IMR-90 (cell line): ENCODE measurements at regions not wholly inside any gene's neighbourhood (a gene's known extent, or its start where the extent isn't known, plus 50 kb on each side); places are given as distances from the start of the nearest gene placed in this dataset.

ENCODE experiments used
- ATAC-seq: fragments of 200-7000 bp; cut with Tn5 transposase; 2 replicates; pipeline ENCODE4 v1.9.1; 2020; ENCODE audit warnings: low read depth, mild to moderate bottlenecking, moderate library complexity
- BruUV-seq: library from RNA; stranded (reverse); fragments of 400-500 nt; replicated peaks from 2 replicates; lab custom pipeline; 2021; lab: Mats Ljungman, UMichigan
- CTCF ChIA-PET: fragments of 300-600 bp; formaldehyde crosslinking; extraction: SDS; loops from one replicate; lab custom pipeline; 2021; ENCODE audit warnings: antibody characterized with exemption; lab: Yijun Ruan, JAX
- POLR2A ChIA-PET: fragments of 300-600 bp; sonication (Branson Sonifier 250); formaldehyde crosslinking; loops from one replicate; lab custom pipeline; 2022; ENCODE audit warnings: antibody characterized with exemption; ENCODE audit not compliant: unreplicated experiment; lab: Charles Lee
- DNase-seq: peaks from one replicate; pipeline ENCODE4 v3.0.0; 2013
- H2AFZ ChIP-seq: replicated peaks from 2 replicates; pipeline ENCODE3; 2013; ENCODE audit warnings: low read length, mild to moderate bottlenecking; ENCODE audit not compliant: poor library complexity
- H2AK5ac ChIP-seq: 2 replicates; pipeline ENCODE4 v1.6.1; 2013; ENCODE audit warnings: low read depth, low read length, inconsistent platforms
- H2AK9ac ChIP-seq: replicated peaks from 2 replicates; pipeline ENCODE3; 2013; ENCODE audit warnings: mild to moderate bottlenecking, low read depth, low read length, moderate library complexity; ENCODE audit not compliant: poor library complexity
- H2BK120ac ChIP-seq: 2 replicates; pipeline ENCODE4 v1.6.1; 2013; ENCODE audit warnings: low read depth, low read length, inconsistent platforms
- H2BK15ac ChIP-seq: 3 replicates; pipeline ENCODE4 v1.6.1; 2013; ENCODE audit warnings: low read depth, low read length, inconsistent platforms
- H2BK20ac ChIP-seq: 2 replicates; pipeline ENCODE4 v1.6.1; 2013; ENCODE audit warnings: low read depth, mild to moderate bottlenecking, inconsistent platforms, low read length, moderate library complexity
- H2BK5ac ChIP-seq: 2 replicates; pipeline ENCODE4 v1.6.1; 2013; ENCODE audit warnings: mild to moderate bottlenecking, low read depth, low read length, inconsistent platforms; ENCODE audit not compliant: poor library complexity, severe bottlenecking
- H3K14ac ChIP-seq: replicated peaks from 2 replicates; pipeline ENCODE4 v1.6.1; 2013; ENCODE audit warnings: low read depth, low read length, inconsistent platforms
- H3K18ac ChIP-seq: 2 replicates; pipeline ENCODE4 v1.6.1; 2013; ENCODE audit warnings: low read depth, low read length, control low read depth
- H3K23ac ChIP-seq: 2 replicates; pipeline ENCODE4 v1.6.1; 2013; ENCODE audit warnings: low read depth, low read length, inconsistent platforms
- H3K27ac ChIP-seq: 2 replicates; pipeline ENCODE4 v1.5.1; 2013; ENCODE audit warnings: mild to moderate bottlenecking, control low read depth, low read length; ENCODE audit not compliant: insufficient read depth
- H3K27me3 ChIP-seq: 2 replicates; pipeline ENCODE4 v1.6.1; 2013; ENCODE audit warnings: low read length; ENCODE audit not compliant: control insufficient read depth, insufficient read depth
- H3K36me3 ChIP-seq: 2 replicates; pipeline ENCODE4 v1.6.1; 2013; ENCODE audit warnings: low read length, mixed read lengths; ENCODE audit not compliant: control insufficient read depth, insufficient read depth
- H3K4ac ChIP-seq: 2 replicates; pipeline ENCODE4 v1.6.1; 2013; ENCODE audit warnings: low read depth, low read length, inconsistent platforms
- H3K4me1 ChIP-seq: 2 replicates; pipeline ENCODE4 v1.6.1; 2013; ENCODE audit warnings: low read length, mixed read lengths; ENCODE audit not compliant: control insufficient read depth, insufficient read depth
- H3K4me2 ChIP-seq: 2 replicates; pipeline ENCODE4 v1.6.1; 2013; ENCODE audit warnings: low read depth, mild to moderate bottlenecking, control low read depth, low read length, moderate library complexity
- H3K4me3 ChIP-seq: 2 replicates; pipeline ENCODE4 v1.5.1; 2013; ENCODE audit warnings: low read depth, mild to moderate bottlenecking, control low read depth, low read length, moderate library complexity; ENCODE audit not compliant: insufficient read depth
- H3K56ac ChIP-seq: 2 replicates; pipeline ENCODE4 v1.6.1; 2013; ENCODE audit warnings: low read length, inconsistent platforms; ENCODE audit not compliant: insufficient read depth; ENCODE audit errors: extremely low read depth
- H3K79me1 ChIP-seq, 2 experiments: 2 replicates each; pipeline ENCODE4 v1.6.1; 2013; ENCODE audit warnings: low read length in 2 of 2, inconsistent platforms in 1 of 2, low read depth in 1 of 2
- H3K9ac ChIP-seq: 2 replicates; pipeline ENCODE4 v1.6.1; 2013; ENCODE audit warnings: low read depth, low read length, control low read depth
- H3K9me1 ChIP-seq: 2 replicates; pipeline ENCODE4 v1.6.1; 2013; ENCODE audit warnings: low read length, inconsistent platforms; ENCODE audit not compliant: insufficient read depth
- H3K9me3 ChIP-seq: 2 replicates; pipeline ENCODE4 v1.6.1; 2013; ENCODE audit warnings: low read length; ENCODE audit not compliant: control insufficient read depth, insufficient read depth
- H4K20me1 ChIP-seq: 2 replicates; pipeline ENCODE4 v1.6.1; 2013; ENCODE audit warnings: low read length, inconsistent platforms; ENCODE audit not compliant: insufficient read depth
- H4K5ac ChIP-seq: 2 replicates; pipeline ENCODE4 v1.6.1; 2013; ENCODE audit warnings: mild to moderate bottlenecking, low read depth, low read length, control low read depth
- H4K8ac ChIP-seq, 2 experiments: 2 replicates each; pipeline ENCODE4 v1.6.1; 2013; ENCODE audit warnings: low read depth in 2 of 2, low read length in 2 of 2, control low read depth in 1 of 2, inconsistent platforms in 1 of 2
- H4K91ac ChIP-seq: 2 replicates; pipeline ENCODE4 v1.6.1; 2013; ENCODE audit warnings: low read depth, low read length, inconsistent platforms; ENCODE audit not compliant: insufficient read depth
- BHLHE40 ChIP-seq: fragments of 150-350 bp; IDR thresholded peaks from 2 replicates; pipeline ENCODE4 v1.6.1; 2016; ENCODE audit warnings: mild to moderate bottlenecking, low read depth, low read length
- CEBPB ChIP-seq: IDR thresholded peaks from 2 replicates; pipeline ENCODE4 v1.6.1; 2012; ENCODE audit warnings: low read depth, low read length, improper control_type of control experiment
- CHD1 ChIP-seq: IDR thresholded peaks from 2 replicates; pipeline ENCODE4 v1.6.1; 2012; ENCODE audit warnings: low read depth, low read length, improper control_type of control experiment
- FOS ChIP-seq: fragments of 150-350 bp; IDR thresholded peaks from 2 replicates; pipeline ENCODE4 v1.6.1; 2016; ENCODE audit warnings: low read depth, low read length
- MAFK ChIP-seq: IDR thresholded peaks from 2 replicates; pipeline ENCODE4 v1.6.1; 2012; ENCODE audit warnings: low read depth, low read length, improper control_type of control experiment
- MAZ ChIP-seq: IDR thresholded peaks from 2 replicates; pipeline ENCODE4 v1.6.1; 2012; ENCODE audit warnings: low read depth, mild to moderate bottlenecking, low read length, improper control_type of control experiment, moderate library complexity, borderline replicate concordance
- MXI1 ChIP-seq: IDR thresholded peaks from 2 replicates; pipeline ENCODE4 v1.6.1; 2012; ENCODE audit warnings: low read depth, mild to moderate bottlenecking, low read length, moderate library complexity, borderline replicate concordance
- NFE2L2 ChIP-seq: fragments of 150-350 bp; IDR thresholded peaks from 2 replicates; pipeline ENCODE4 v1.6.1; 2016; ENCODE audit warnings: low read depth, mild to moderate bottlenecking, low read length
- POLR2A ChIP-seq: IDR thresholded peaks from 2 replicates; pipeline ENCODE4 v1.6.1; 2012; ENCODE audit warnings: mild to moderate bottlenecking, low read depth, low read length
- RAD21 ChIP-seq: IDR thresholded peaks from 2 replicates; pipeline ENCODE4 v1.6.1; 2012; ENCODE audit warnings: low read length, improper control_type of control experiment
- RCOR1 ChIP-seq: IDR thresholded peaks from 2 replicates; pipeline ENCODE4 v1.6.1; 2012; ENCODE audit warnings: mild to moderate bottlenecking, low read length, improper control_type of control experiment; ENCODE audit not compliant: insufficient replicate concordance
- RFX5 ChIP-seq: IDR thresholded peaks from 2 replicates; pipeline ENCODE4 v1.8.0; 2012; ENCODE audit warnings: low read depth, mild to moderate bottlenecking, low read length, moderate library complexity
- SMC3 ChIP-seq: fragments of 150-350 bp; IDR thresholded peaks from 2 replicates; pipeline ENCODE4 v1.6.1; 2016; ENCODE audit warnings: low read depth, mild to moderate bottlenecking, antibody characterized with exemption, low read length, moderate library complexity
- WGBS, 2 experiments: methylation state at CpG; one replicate each; pipeline versions ENCODE4 v1.1.5 to v1.1.7; 2013; ENCODE audit warnings: missing lambda C conversion rate in 2 of 2; ENCODE audit not compliant: insufficient read length in 1 of 2; ENCODE audit errors: extremely low coverage in 2 of 2; 5-methylcytosine and 5-hydroxymethylcytosine counted together
- dilution Hi-C: fragments of 300-500 bp; cut with HindIII; formaldehyde crosslinking; loops from one replicate; pipeline ENCODE4 v1.14.3; 2018; ENCODE audit warnings: low sequenced_read_pairs; ENCODE audit not compliant: unreplicated experiment
- in situ Hi-C: fragments of 300-500 bp; cut with MboI; formaldehyde crosslinking; loops from 3 replicates; pipeline ENCODE4 v1.14.3; 2019; ENCODE audit warnings: low sequenced_read_pairs, inconsistent platforms, mixed read lengths
- intact Hi-C: fragments of 100-400 bp; cut with micrococcal nuclease; formaldehyde crosslinking; loops from 2 replicates; pipeline ENCODE4 v1.10.0; 2022
- TF ChIP-seq, protein P1 (sequence below): conservative IDR thresholded peaks from 2 replicates; pipeline ENCODE4 v1.5.1; 2012; ENCODE audit warnings: mild to moderate bottlenecking, low read depth, low read length, improper control_type of control experiment
- TF ChIP-seq, protein P2 (sequence below): fragments of 150-350 bp; IDR thresholded peaks from 2 replicates; pipeline ENCODE4 v1.6.1; 2017; ENCODE audit warnings: mild to moderate bottlenecking, antibody characterized with exemption, low read length, low read depth
- TF ChIP-seq, protein P3 (sequence below): fragments of 150-350 bp; IDR thresholded peaks from 2 replicates; pipeline ENCODE4 v1.6.1; 2016; ENCODE audit warnings: low read depth, mild to moderate bottlenecking, low read length, moderate library complexity, borderline replicate concordance

DNA sequence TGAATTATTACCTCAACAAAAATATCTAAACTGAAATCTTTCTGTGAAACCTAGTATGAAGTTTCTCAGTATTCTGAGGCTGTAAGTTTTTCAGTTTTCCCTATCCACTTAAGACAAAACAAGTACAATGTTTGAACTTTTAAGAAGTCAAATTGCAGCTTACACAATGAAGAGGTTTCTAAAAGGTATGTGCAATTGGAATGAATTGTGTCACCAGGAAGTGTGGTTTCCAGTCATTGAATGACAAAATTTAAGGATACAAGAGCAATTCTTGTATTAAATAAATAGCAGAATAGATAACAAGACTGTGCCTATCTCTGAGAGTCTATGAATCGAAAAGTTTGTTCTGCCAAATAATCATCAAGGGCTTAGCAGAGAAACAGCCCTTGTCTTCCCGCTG lies 207.3 kb downstream of the ANKRD50 start:
- Histone ChIP-seq H3K23ac (no peak overlapping the region), H3K79me1 (no peaks in the 10 kb centered on the region), H3K18ac (no peak overlapping the region), H2BK20ac (no peak overlapping the region), H3K4me2 (no peak overlapping the region), H3K4me1 (no peaks in the 10 kb centered on the region), H3K9me3 (no peaks in the 10 kb centered on the region), H3K27ac (no peak overlapping the region), H2AFZ (no peak overlapping the region), H3K14ac (no peak overlapping the region), H4K91ac (no peak overlapping the region), H3K27me3 (no peaks in the 10 kb centered on the region), H2AK5ac (no peak overlapping the region), H2BK120ac (no peak overlapping the region), H3K9me1 (no peaks in the 10 kb centered on the region), H3K9ac (no peak overlapping the region), H2BK15ac (no peak overlapping the region), H3K56ac (no peak overlapping the region), H2BK5ac (no peak overlapping the region), H2AK9ac (no peak overlapping the region), H3K4me3 (no peak overlapping the region), H3K4ac (no peak overlapping the region), H3K36me3 (no peaks in the 10 kb centered on the region), H4K8ac (no peak overlapping the region), H4K5ac (no peak overlapping the region), H4K20me1 (no peaks in the 10 kb centered on the region)
- DNase-seq = no peak
- no peak for ATAC-seq
- in situ Hi-C loops = no loop called here
- no CpG with 5 or more reads among the region's 2 CpGs for WGBS, 2 experiments
- POLR2A ChIA-PET = no interaction called here
- dilution Hi-C loops = no loop called here
- TF ChIP-seq, protein P1, sequence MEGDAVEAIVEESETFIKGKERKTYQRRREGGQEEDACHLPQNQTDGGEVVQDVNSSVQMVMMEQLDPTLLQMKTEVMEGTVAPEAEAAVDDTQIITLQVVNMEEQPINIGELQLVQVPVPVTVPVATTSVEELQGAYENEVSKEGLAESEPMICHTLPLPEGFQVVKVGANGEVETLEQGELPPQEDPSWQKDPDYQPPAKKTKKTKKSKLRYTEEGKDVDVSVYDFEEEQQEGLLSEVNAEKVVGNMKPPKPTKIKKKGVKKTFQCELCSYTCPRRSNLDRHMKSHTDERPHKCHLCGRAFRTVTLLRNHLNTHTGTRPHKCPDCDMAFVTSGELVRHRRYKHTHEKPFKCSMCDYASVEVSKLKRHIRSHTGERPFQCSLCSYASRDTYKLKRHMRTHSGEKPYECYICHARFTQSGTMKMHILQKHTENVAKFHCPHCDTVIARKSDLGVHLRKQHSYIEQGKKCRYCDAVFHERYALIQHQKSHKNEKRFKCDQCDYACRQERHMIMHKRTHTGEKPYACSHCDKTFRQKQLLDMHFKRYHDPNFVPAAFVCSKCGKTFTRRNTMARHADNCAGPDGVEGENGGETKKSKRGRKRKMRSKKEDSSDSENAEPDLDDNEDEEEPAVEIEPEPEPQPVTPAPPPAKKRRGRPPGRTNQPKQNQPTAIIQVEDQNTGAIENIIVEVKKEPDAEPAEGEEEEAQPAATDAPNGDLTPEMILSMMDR = no peak
- TF ChIP-seq POLR2A (no peak), FOS (no peak), SMC3 (no peak), RCOR1 (no peak), BHLHE40 (no peak), MXI1 (no peak), RFX5 (no peak), MAFK (no peak), CHD1 (no peak), RAD21 (no peak), CEBPB (no peak), NFE2L2 (no peak), MAZ (no peak)
- TF ChIP-seq, protein P2, sequence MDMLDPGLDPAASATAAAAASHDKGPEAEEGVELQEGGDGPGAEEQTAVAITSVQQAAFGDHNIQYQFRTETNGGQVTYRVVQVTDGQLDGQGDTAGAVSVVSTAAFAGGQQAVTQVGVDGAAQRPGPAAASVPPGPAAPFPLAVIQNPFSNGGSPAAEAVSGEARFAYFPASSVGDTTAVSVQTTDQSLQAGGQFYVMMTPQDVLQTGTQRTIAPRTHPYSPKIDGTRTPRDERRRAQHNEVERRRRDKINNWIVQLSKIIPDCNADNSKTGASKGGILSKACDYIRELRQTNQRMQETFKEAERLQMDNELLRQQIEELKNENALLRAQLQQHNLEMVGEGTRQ = no peak
- TF ChIP-seq, protein P3, sequence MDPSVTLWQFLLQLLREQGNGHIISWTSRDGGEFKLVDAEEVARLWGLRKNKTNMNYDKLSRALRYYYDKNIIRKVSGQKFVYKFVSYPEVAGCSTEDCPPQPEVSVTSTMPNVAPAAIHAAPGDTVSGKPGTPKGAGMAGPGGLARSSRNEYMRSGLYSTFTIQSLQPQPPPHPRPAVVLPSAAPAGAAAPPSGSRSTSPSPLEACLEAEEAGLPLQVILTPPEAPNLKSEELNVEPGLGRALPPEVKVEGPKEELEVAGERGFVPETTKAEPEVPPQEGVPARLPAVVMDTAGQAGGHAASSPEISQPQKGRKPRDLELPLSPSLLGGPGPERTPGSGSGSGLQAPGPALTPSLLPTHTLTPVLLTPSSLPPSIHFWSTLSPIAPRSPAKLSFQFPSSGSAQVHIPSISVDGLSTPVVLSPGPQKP = no peak
- intact Hi-C loops = no loop called here
- CTCF ChIA-PET = no interaction called here
- no TSS peak for BruUV-seq
